Fibroblast of the conjunctiva (primary cell): ENCODE measurements at regions not wholly inside any gene's neighbourhood (a gene's known extent, or its start where the extent isn't known, plus 50 kb on each side); places are given as distances from the start of the nearest gene placed in this dataset.
A peak's percentile ranks its signal among the peaks of the same experiment; 100 is the strongest.
"Not testable (repeated sequence)": the region's sequence is repeated elsewhere in the genome, so short reads cannot be mapped to it uniquely, and the experiment has no call there.

ENCODE experiments used
- DNase-seq: peaks from one replicate; pipeline ENCODE4 v3.0.0-alpha.2; 2010; ENCODE audit warnings: low read depth

GRCh38 chr18:73431620-73432019 lies 563.8 kb upstream of the NETO1 start:
- DNase-seq: no peak

GRCh38 chr18:73421010-73421409 lies 553.2 kb upstream of the NETO1 start:
- no peak for DNase-seq

GRCh38 chr18:73419531-73419930 lies 551.7 kb upstream of the NETO1 start:
- no peak for DNase-seq

GRCh38 chr18:73414598-73414997 lies 546.8 kb upstream of the NETO1 start:
- DNase-seq: no peak

- DNase-seq: no peak
Observed at GRCh38 chr18:73414069-73414468, 546.3 kb upstream of the NETO1 start.

- no peak for DNase-seq
Observed at GRCh38 chr18:73409242-73409641, 541.5 kb upstream of the NETO1 start.

GRCh38 chr18:73408469-73408868 lies 540.7 kb upstream of the NETO1 start:
- DNase-seq: no peak

GRCh38 chr18:73407506-73407905 lies 539.7 kb upstream of the NETO1 start:
- DNase-seq: peak; percentile 21

GRCh38 chr18:73384246-73384645 lies 516.5 kb upstream of the NETO1 start:
- DNase-seq: no peak

GRCh38 chr18:73381699-73382036 lies 513.9 kb upstream of the NETO1 start:
- no peak for DNase-seq

- no peak for DNase-seq
Observed at GRCh38 chr18:73381016-73381698, 513.4 kb upstream of the NETO1 start.

- no peak for DNase-seq
Observed at GRCh38 chr18:73366713-73367112, 498.9 kb upstream of the NETO1 start.

GRCh38 chr18:73365018-73365417 lies 497.2 kb upstream of the NETO1 start:
- peak; percentile 61 for DNase-seq

- DNase-seq: no peak
Observed at GRCh38 chr18:73355121-73355520, 487.3 kb upstream of the NETO1 start.

GRCh38 chr18:73352546-73352945 lies 484.8 kb upstream of the NETO1 start:
- DNase-seq: peak; percentile 75

- peak; percentile 14 for DNase-seq
Observed at GRCh38 chr18:73340135-73340977, 472.6 kb upstream of the NETO1 start.

GRCh38 chr18:73331212-73331772 lies 463.5 kb upstream of the NETO1 start:
- DNase-seq: no peak

- DNase-seq: not testable (repeated sequence)
Observed at GRCh38 chr18:73330106-73330505, 462.3 kb upstream of the NETO1 start.

GRCh38 chr18:73324187-73324831 lies 456.5 kb upstream of the NETO1 start:
- DNase-seq: not testable (repeated sequence)

- DNase-seq: no peak
Observed at GRCh38 chr18:73318739-73319479, 451.1 kb upstream of the NETO1 start.

- DNase-seq: no peak
Observed at GRCh38 chr18:73316513-73316912, 448.7 kb upstream of the NETO1 start.

- DNase-seq: no peak
Observed at GRCh38 chr18:73315381-73315780, 447.6 kb upstream of the NETO1 start.
